Neutrophil (primary cell): ENCODE measurements at regions not wholly inside any gene's neighbourhood (a gene's known extent, or its start where the extent isn't known, plus 50 kb on each side); places are given as distances from the start of the nearest gene placed in this dataset.

ENCODE experiments used
- H3K27ac ChIP-seq: fragments of 200-600 bp; sonication (generic); 2 replicates; pipeline ENCODE4 v1.5.1; 2016; ENCODE audit warnings: mild to moderate bottlenecking, moderate library complexity
- H3K27me3 ChIP-seq: fragments of 200-600 bp; sonication (generic); 2 replicates; pipeline ENCODE4 v1.6.0; 2016; ENCODE audit warnings: mild to moderate bottlenecking
- H3K36me3 ChIP-seq: fragments of 200-600 bp; sonication (generic); 2 replicates; pipeline ENCODE4 v1.5.1; 2017
- H3K4me1 ChIP-seq, 2 experiments: fragments of 200-600 bp in 1 of 2; sonication (generic) in 1 of 2; 1 replicate in 1 of 2; 2 replicates in 1 of 2; pipeline versions ENCODE4 v1.5.1 to v1.6.1; 2013 to 2016; ENCODE audit warnings: low read depth in 1 of 2, low read length in 1 of 2, mild to moderate bottlenecking in 1 of 2, moderate library complexity in 1 of 2; ENCODE audit not compliant: control insufficient read depth in 1 of 2, insufficient read depth in 1 of 2
- H3K4me3 ChIP-seq, 2 experiments: fragments of 200-600 bp in 1 of 2; sonication (generic) in 1 of 2; 1 replicate in 1 of 2; 2 replicates in 1 of 2; pipeline ENCODE4 v1.5.1; 2013 to 2016; ENCODE audit warnings: low read depth in 1 of 2, low read length in 1 of 2, mild to moderate bottlenecking in 1 of 2, moderate library complexity in 1 of 2
- H3K9me3 ChIP-seq: fragments of 200-600 bp; sonication (generic); 2 replicates; pipeline ENCODE4 v1.5.1; 2016
- TF ChIP-seq, protein P1 (sequence below): fragments of 200-600 bp; sonication (generic); IDR thresholded peaks from 2 replicates; pipeline ENCODE4 v1.5.1; 2016; ENCODE audit warnings: antibody characterized with exemption

- H3K27me3 ChIP-seq: no peaks in the 10 kb centered on the region
- no peaks in the 10 kb centered on the region for H3K9me3 ChIP-seq
- TF ChIP-seq, protein P1, sequence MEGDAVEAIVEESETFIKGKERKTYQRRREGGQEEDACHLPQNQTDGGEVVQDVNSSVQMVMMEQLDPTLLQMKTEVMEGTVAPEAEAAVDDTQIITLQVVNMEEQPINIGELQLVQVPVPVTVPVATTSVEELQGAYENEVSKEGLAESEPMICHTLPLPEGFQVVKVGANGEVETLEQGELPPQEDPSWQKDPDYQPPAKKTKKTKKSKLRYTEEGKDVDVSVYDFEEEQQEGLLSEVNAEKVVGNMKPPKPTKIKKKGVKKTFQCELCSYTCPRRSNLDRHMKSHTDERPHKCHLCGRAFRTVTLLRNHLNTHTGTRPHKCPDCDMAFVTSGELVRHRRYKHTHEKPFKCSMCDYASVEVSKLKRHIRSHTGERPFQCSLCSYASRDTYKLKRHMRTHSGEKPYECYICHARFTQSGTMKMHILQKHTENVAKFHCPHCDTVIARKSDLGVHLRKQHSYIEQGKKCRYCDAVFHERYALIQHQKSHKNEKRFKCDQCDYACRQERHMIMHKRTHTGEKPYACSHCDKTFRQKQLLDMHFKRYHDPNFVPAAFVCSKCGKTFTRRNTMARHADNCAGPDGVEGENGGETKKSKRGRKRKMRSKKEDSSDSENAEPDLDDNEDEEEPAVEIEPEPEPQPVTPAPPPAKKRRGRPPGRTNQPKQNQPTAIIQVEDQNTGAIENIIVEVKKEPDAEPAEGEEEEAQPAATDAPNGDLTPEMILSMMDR: no peak
- H3K4me1 ChIP-seq: peaks cover 0 to 6% of the 10 kb centered on the region in 2 experiments
- no peaks in the 10 kb centered on the region for H3K36me3 ChIP-seq
- H3K4me3 ChIP-seq: no peak overlapping the region
- no peak overlapping the region for H3K27ac ChIP-seq
Measured at GRCh38 chr2:198214114-198214596, 409.8 kb downstream of the PLCL1 start.

GRCh38 chr2:198213253-198213652 lies 408.9 kb downstream of the PLCL1 start:
- Histone ChIP-seq H3K9me3 (no peaks in the 10 kb centered on the region), H3K4me3 (no peak overlapping the region), H3K4me1 (peaks cover 0 to 6% of the 10 kb centered on the region in 2 experiments), H3K36me3 (no peaks in the 10 kb centered on the region), H3K27ac (no peak overlapping the region), H3K27me3 (no peaks in the 10 kb centered on the region)
- TF ChIP-seq, protein P1: no peak

GRCh38 chr2:198211706-198212105 lies 407.3 kb downstream of the PLCL1 start:
- TF ChIP-seq, protein P1: no peak
- H3K4me3 ChIP-seq: no peak overlapping the region
- no peaks in the 10 kb centered on the region for H3K36me3 ChIP-seq
- H3K9me3 ChIP-seq: no peaks in the 10 kb centered on the region
- H3K27ac ChIP-seq: no peak overlapping the region
- no peaks in the 10 kb centered on the region for H3K27me3 ChIP-seq
- H3K4me1 ChIP-seq: peaks cover 0 to 6% of the 10 kb centered on the region in 2 experiments

- TF ChIP-seq, protein P1: no peak
- no peak overlapping the region for H3K4me3 ChIP-seq
- no peaks in the 10 kb centered on the region for H3K9me3 ChIP-seq
- no peaks in the 10 kb centered on the region for H3K4me1 ChIP-seq
- no peaks in the 10 kb centered on the region for H3K27me3 ChIP-seq
- no peak overlapping the region for H3K27ac ChIP-seq
- H3K36me3 ChIP-seq: no peaks in the 10 kb centered on the region
Measured at GRCh38 chr2:198203336-198204069, 399.1 kb downstream of the PLCL1 start.
